ENCODE measurements at regions not wholly inside any gene's neighbourhood (a gene's known extent, or its start where the extent isn't known, plus 50 kb on each side); places are given as distances from the start of the nearest gene placed in this dataset.

DNA sequence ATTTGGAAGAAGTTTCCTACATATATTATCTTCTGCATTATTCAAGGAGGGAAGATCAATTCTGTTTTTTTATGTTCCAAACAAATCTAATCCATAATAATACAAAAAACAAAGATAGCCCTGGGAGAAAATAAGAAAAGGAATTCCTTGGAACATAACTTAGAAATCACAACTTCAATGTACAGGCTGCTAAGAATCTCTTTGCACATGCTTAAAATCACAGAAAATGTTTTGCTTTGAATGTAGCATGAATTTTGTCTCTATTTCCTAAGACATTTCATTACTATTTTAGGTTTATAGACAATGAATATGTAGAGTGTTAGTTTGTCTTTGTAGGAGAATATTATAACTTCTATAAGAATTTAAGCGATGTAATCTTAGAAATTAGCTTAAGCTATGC is 700.1 kb downstream of the RNF144B start:
- no peaks in the 10 kb centered on the region for H3F3A ChIP-seq (ENCODE audit: insufficient read depth, low read length)
- no peak overlapping the region for H3K4me2 ChIP-seq (ENCODE audit: low read length)
- H2AFZ ChIP-seq (ENCODE audit: low read length): no peak overlapping the region
- H3K4me1 ChIP-seq (ENCODE audit: insufficient read depth, low read length, severe bottlenecking): no peaks in the 10 kb centered on the region
- no peaks in the 10 kb centered on the region for H3K9me2 ChIP-seq (ENCODE audit: low read depth, low read length)
- no peaks in the 10 kb centered on the region for H3K79me2 ChIP-seq (ENCODE audit: insufficient read depth, low read length)
- H3K27me3 ChIP-seq (ENCODE audit: insufficient read depth, low read length): no peaks in the 10 kb centered on the region
- H3K4me3 ChIP-seq (ENCODE audit: low read depth, low read length, poor library complexity, severe bottlenecking): no peak overlapping the region
- H3K36me3 ChIP-seq (ENCODE audit: insufficient read depth, low read length): no peaks in the 10 kb centered on the region
- H3K9ac ChIP-seq (ENCODE audit: low read length): no peak overlapping the region
- H3K27ac ChIP-seq (ENCODE audit: low read depth, low read length, poor library complexity, severe bottlenecking): no peak overlapping the region
- no peaks in the 10 kb centered on the region for H4K20me1 ChIP-seq (ENCODE audit: insufficient read depth, low read length)
- TF ChIP-seq CTCF (IDR thresholded peaks at IDR 0.05; ENCODE audit: low read length): no peak
- no peak for TF ChIP-seq EZH2 (IDR thresholded peaks at IDR 0.05; ENCODE audit: borderline replicate concordance, low read length)
- H3K9me3 ChIP-seq (ENCODE audit: low read length): no peaks in the 10 kb centered on the region

DNA sequence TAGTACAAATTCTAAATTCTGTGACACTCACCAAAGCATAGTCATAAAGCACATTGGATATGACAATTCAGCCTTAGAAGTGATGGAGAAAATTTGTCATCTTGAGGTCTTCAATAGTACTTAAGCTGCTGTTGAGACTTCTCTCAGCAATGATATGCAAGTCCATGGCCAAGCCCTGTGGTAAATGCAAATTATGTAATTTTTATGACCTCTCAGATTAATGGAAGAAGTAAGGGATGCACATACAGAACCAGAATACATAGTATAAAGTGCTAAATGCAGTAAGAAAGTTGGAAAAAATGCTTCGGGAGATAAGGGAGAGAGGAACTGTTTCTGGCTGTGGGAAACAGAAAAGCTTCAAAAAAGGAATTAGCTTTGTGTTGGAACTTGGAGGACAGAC is 700.7 kb downstream of the RNF144B start:
- Histone ChIP-seq H3K27ac (ENCODE audit: low read depth, low read length, poor library complexity, severe bottlenecking) (no peak overlapping the region), H3K9me2 (ENCODE audit: low read depth, low read length) (no peaks in the 10 kb centered on the region), H3K9me3 (ENCODE audit: low read length) (no peaks in the 10 kb centered on the region), H3F3A (ENCODE audit: insufficient read depth, low read length) (no peaks in the 10 kb centered on the region), H3K27me3 (ENCODE audit: insufficient read depth, low read length) (no peaks in the 10 kb centered on the region), H3K4me2 (ENCODE audit: low read length) (no peak overlapping the region), H3K79me2 (ENCODE audit: insufficient read depth, low read length) (no peaks in the 10 kb centered on the region), H3K4me3 (ENCODE audit: low read depth, low read length, poor library complexity, severe bottlenecking) (no peak overlapping the region), H4K20me1 (ENCODE audit: insufficient read depth, low read length) (no peaks in the 10 kb centered on the region), H2AFZ (ENCODE audit: low read length) (no peak overlapping the region), H3K9ac (ENCODE audit: low read length) (no peak overlapping the region), H3K36me3 (ENCODE audit: insufficient read depth, low read length) (no peaks in the 10 kb centered on the region), H3K4me1 (ENCODE audit: insufficient read depth, low read length, severe bottlenecking) (no peaks in the 10 kb centered on the region)
- TF ChIP-seq CTCF (IDR thresholded peaks at IDR 0.05; ENCODE audit: low read length) (no peak), EZH2 (IDR thresholded peaks at IDR 0.05; ENCODE audit: borderline replicate concordance, low read length) (no peak)

DNA sequence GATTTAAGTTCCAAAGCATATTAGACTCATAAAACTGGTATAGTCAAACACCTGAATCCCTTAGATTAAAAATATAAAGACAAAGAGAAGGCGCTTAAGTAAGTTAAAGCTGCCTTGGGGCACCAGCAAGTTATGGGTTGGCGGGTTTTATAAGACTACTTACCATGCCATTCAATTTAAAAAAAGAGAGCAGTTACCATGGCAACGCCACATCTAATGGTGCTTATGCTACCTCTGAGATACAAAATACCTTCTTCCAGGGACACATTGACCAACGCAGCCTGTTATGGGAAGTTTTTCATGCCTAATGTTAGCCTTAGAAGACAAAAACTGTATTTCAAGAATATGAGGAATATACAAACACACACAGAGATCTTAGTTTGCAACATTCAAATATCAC is 713.6 kb downstream of the RNF144B start:
- Histone ChIP-seq H3K27ac (ENCODE audit: low read depth, low read length, poor library complexity, severe bottlenecking) (no peak overlapping the region), H3K9me3 (ENCODE audit: low read length) (no peaks in the 10 kb centered on the region)

More for the DNA sequence above, 713.6 kb downstream of the RNF144B start:
- Histone ChIP-seq H3K4me1 (ENCODE audit: insufficient read depth, low read length, severe bottlenecking) (no peaks in the 10 kb centered on the region), H3K4me2 (ENCODE audit: low read length) (no peak overlapping the region), H3K9me2 (ENCODE audit: low read depth, low read length) (no peaks in the 10 kb centered on the region), H4K20me1 (ENCODE audit: insufficient read depth, low read length) (no peaks in the 10 kb centered on the region), H3K4me3 (ENCODE audit: low read depth, low read length, poor library complexity, severe bottlenecking) (no peak overlapping the region), H3K9ac (ENCODE audit: low read length) (no peak overlapping the region), H2AFZ (ENCODE audit: low read length) (no peak overlapping the region), H3F3A (ENCODE audit: insufficient read depth, low read length) (no peaks in the 10 kb centered on the region), H3K27me3 (ENCODE audit: insufficient read depth, low read length) (no peaks in the 10 kb centered on the region), H3K79me2 (ENCODE audit: insufficient read depth, low read length) (no peaks in the 10 kb centered on the region), H3K36me3 (ENCODE audit: insufficient read depth, low read length) (no peaks in the 10 kb centered on the region)
- TF ChIP-seq EZH2 (IDR thresholded peaks at IDR 0.05; ENCODE audit: borderline replicate concordance, low read length) (no peak), CTCF (IDR thresholded peaks at IDR 0.05; ENCODE audit: low read length) (no peak)

All from OCI-LY1 (cell line).